Germinal center (tissue), 1 donor: ENCODE measurements at regions not wholly inside any gene's neighbourhood (a gene's known extent, or its start where the extent isn't known, plus 50 kb on each side); places are given as distances from the start of the nearest gene placed in this dataset.

Experiments
- DNase-seq: peaks from one replicate; pipeline ENCODE4 v3.0.0; 2012; ENCODE audit warnings: mixed read lengths, low spot score

GRCh38 chr7:124692425-124692824 is 73.2 kb downstream of the GPR37 start:
- no peak for DNase-seq

GRCh38 chr7:124690840-124691239 is 74.8 kb downstream of the GPR37 start:
- no peak for DNase-seq

GRCh38 chr7:124689931-124690330 is 75.7 kb downstream of the GPR37 start:
- no peak for DNase-seq

- DNase-seq: no peak
These were observed 76.1 kb downstream of the GPR37 start for GRCh38 chr7:124689523-124689922.

GRCh38 chr7:124688991-124689390 is 76.6 kb downstream of the GPR37 start:
- no peak for DNase-seq

- no peak for DNase-seq
These were observed 78.9 kb downstream of the GPR37 start for GRCh38 chr7:124686543-124687171.

GRCh38 chr7:124681946-124682345 is 83.6 kb downstream of the GPR37 start:
- no peak for DNase-seq

GRCh38 chr7:124680304-124680703 is 85.3 kb downstream of the GPR37 start:
- DNase-seq: no peak

- DNase-seq: no peak
These were observed 85.9 kb downstream of the GPR37 start for GRCh38 chr7:124679586-124680225.

GRCh38 chr7:124679146-124679545 is 86.4 kb downstream of the GPR37 start:
- no peak for DNase-seq

- no peak for DNase-seq
These were observed 91.1 kb downstream of the GPR37 start for GRCh38 chr7:124674451-124674850.

GRCh38 chr7:124672011-124672410 is 93.6 kb downstream of the GPR37 start:
- DNase-seq: no peak

GRCh38 chr7:124667312-124668153 is 98.1 kb downstream of the GPR37 start:
- no peak for DNase-seq

GRCh38 chr7:124662937-124663336 is 102.7 kb downstream of the GPR37 start:
- DNase-seq: no peak

GRCh38 chr7:124662372-124662771 is 103.2 kb downstream of the GPR37 start:
- no peak for DNase-seq

- DNase-seq: no peak
These were observed 109.6 kb downstream of the GPR37 start for GRCh38 chr7:124655990-124656389.

GRCh38 chr7:124652237-124652636 is 113.4 kb downstream of the GPR37 start:
- DNase-seq: no peak

- DNase-seq: no peak
These were observed 114.5 kb downstream of the GPR37 start for GRCh38 chr7:124651136-124651535.

GRCh38 chr7:124649397-124650014 is 116.1 kb downstream of the GPR37 start:
- no peak for DNase-seq

GRCh38 chr7:124647630-124648306 is 117.8 kb downstream of the GPR37 start:
- no peak for DNase-seq

- DNase-seq: no peak
These were observed 119.9 kb downstream of the GPR37 start for GRCh38 chr7:124645704-124646103.

- DNase-seq: no peak
These were observed 122.2 kb downstream of the GPR37 start for GRCh38 chr7:124643311-124643811.
